Liver (tissue), 8 donors: ENCODE measurements at regions not wholly inside any gene's neighbourhood (a gene's known extent, or its start where the extent isn't known, plus 50 kb on each side); places are given as distances from the start of the nearest gene placed in this dataset.

ENCODE experiments used
- DNase-seq: peaks from one replicate; pipeline ENCODE4 v3.0.0-alpha.2; 2017; ENCODE audit warnings: low spot score
- H3K27ac ChIP-seq, 2 donors: one replicate each; pipeline ENCODE4 v1.7.0; 2013; ENCODE audit warnings: inconsistent platforms in 2 of 2, low read length in 2 of 2, control low read depth in 1 of 2, low read depth in 1 of 2, mild to moderate bottlenecking in 1 of 2
- H3K27me3 ChIP-seq, 4 donors: one replicate each; pipeline versions ENCODE4 v1.6.1 to v1.7.0; 2013; ENCODE audit warnings: low read length in 3 of 4, inconsistent platforms in 1 of 4, mild to moderate bottlenecking in 1 of 4, moderate library complexity in 1 of 4; ENCODE audit not compliant: control insufficient read depth in 4 of 4, insufficient read depth in 4 of 4
- H3K36me3 ChIP-seq, 4 donors: one replicate each; pipeline versions ENCODE4 v1.6.1 to v1.7.0; 2013; ENCODE audit warnings: low read length in 3 of 4, mild to moderate bottlenecking in 3 of 4, low read depth in 1 of 4, moderate library complexity in 1 of 4; ENCODE audit not compliant: control insufficient read depth in 4 of 4, insufficient read depth in 3 of 4
- H3K4me1 ChIP-seq, 4 donors: one replicate each; pipeline versions ENCODE4 v1.6.1 to v1.7.0; 2013; ENCODE audit warnings: low read length in 3 of 4, mild to moderate bottlenecking in 3 of 4, moderate library complexity in 1 of 4; ENCODE audit not compliant: control insufficient read depth in 4 of 4, insufficient read depth in 4 of 4
- H3K4me3 ChIP-seq, 3 donors: one replicate each; pipeline versions ENCODE4 v1.6.1 to v1.7.0; 2013; ENCODE audit warnings: low read length in 3 of 3, control low read depth in 1 of 3, low read depth in 1 of 3, mild to moderate bottlenecking in 1 of 3
- H3K9ac ChIP-seq, 2 donors: one replicate each; pipeline ENCODE4 v1.7.0; 2013; ENCODE audit warnings: low read length in 2 of 2, mild to moderate bottlenecking in 2 of 2, moderate library complexity in 2 of 2, control low read depth in 1 of 2, low read depth in 1 of 2
- H3K9me3 ChIP-seq, 4 donors: one replicate each; pipeline versions ENCODE4 v1.6.1 to v1.7.0; 2013; ENCODE audit warnings: low read length in 3 of 4; ENCODE audit not compliant: control insufficient read depth in 4 of 4
- ATF3 ChIP-seq: IDR thresholded peaks from 2 replicates; pipeline ENCODE4 v1.6.1; 2016; ENCODE audit warnings: antibody characterized with exemption
- CTCF ChIP-seq: fragments of 150-350 bp; IDR thresholded peaks from 2 replicates; pipeline ENCODE4 v1.5.1; 2017; ENCODE audit warnings: improper control_type of control experiment, low read depth, low read length; ENCODE audit not compliant: missing input control
- EGR1 ChIP-seq, 2 donors: IDR thresholded peaks; 2 replicates each; pipeline ENCODE4 v1.6.1; 2016 to 2018; ENCODE audit warnings: antibody characterized with exemption in 2 of 2, low read depth in 2 of 2
- FOXA1 ChIP-seq: IDR thresholded peaks from 2 replicates; pipeline ENCODE4 v1.6.1; 2016; ENCODE audit warnings: antibody characterized with exemption
- FOXA2 ChIP-seq: IDR thresholded peaks from 2 replicates; pipeline ENCODE4 v1.6.1; 2016; ENCODE audit warnings: antibody characterized with exemption
- GABPA ChIP-seq, 2 donors: IDR thresholded peaks in 1 of 2; conservative IDR thresholded peaks in 1 of 2; 2 replicates each; pipeline ENCODE4 v1.6.1; 2016; ENCODE audit warnings: antibody characterized with exemption in 2 of 2, mild to moderate bottlenecking in 1 of 2, moderate library complexity in 1 of 2
- HNF4A ChIP-seq, 2 donors: conservative IDR thresholded peaks; 2 replicates each; pipeline ENCODE4 v1.6.1; 2016; ENCODE audit warnings: antibody characterized with exemption in 2 of 2, mild to moderate bottlenecking in 2 of 2
- HNF4G ChIP-seq: IDR thresholded peaks from 2 replicates; pipeline ENCODE4 v1.6.1; 2016; ENCODE audit warnings: antibody characterized with exemption
- JUND ChIP-seq, 2 donors: IDR thresholded peaks; 2 replicates each; pipeline ENCODE4 v1.6.1; 2016; ENCODE audit warnings: antibody characterized with exemption in 2 of 2
- MAX ChIP-seq: IDR thresholded peaks from 2 replicates; pipeline ENCODE4 v1.6.1; 2016; ENCODE audit warnings: antibody characterized with exemption
- NR2F2 ChIP-seq: IDR thresholded peaks from 2 replicates; pipeline ENCODE4 v1.6.1; 2016; ENCODE audit warnings: antibody characterized with exemption
- RAD21 ChIP-seq, 2 donors: IDR thresholded peaks; 2 replicates each; pipeline ENCODE4 v1.6.1; 2016; ENCODE audit warnings: antibody characterized with exemption in 2 of 2, mild to moderate bottlenecking in 2 of 2
- REST ChIP-seq: IDR thresholded peaks from 2 replicates; pipeline ENCODE4 v1.6.1; 2016; ENCODE audit warnings: antibody characterized with exemption, mild to moderate bottlenecking
- RXRA ChIP-seq, 2 donors: IDR thresholded peaks; 2 replicates each; pipeline ENCODE4 v1.6.1; 2017 to 2018; ENCODE audit warnings: antibody characterized with exemption in 2 of 2, mild to moderate bottlenecking in 1 of 2
- SP1 ChIP-seq: IDR thresholded peaks from 2 replicates; pipeline ENCODE4 v1.6.1; 2018; ENCODE audit warnings: antibody characterized with exemption, mild to moderate bottlenecking
- TAF1 ChIP-seq: conservative IDR thresholded peaks from 2 replicates; pipeline ENCODE4 v1.6.1; 2016; ENCODE audit warnings: antibody characterized with exemption, mild to moderate bottlenecking
- YY1 ChIP-seq: IDR thresholded peaks from 2 replicates; pipeline ENCODE4 v1.6.1; 2016; ENCODE audit warnings: antibody characterized with exemption, mild to moderate bottlenecking
- ZBTB33 ChIP-seq: IDR thresholded peaks from 2 replicates; pipeline ENCODE4 v1.6.1; 2016; ENCODE audit warnings: antibody characterized with exemption
- WGBS: extraction: QIAGEN DNeasy Blood & Tissue Kit; methylation state at CpG from one replicate; pipeline ENCODE4 v1.1.7; 2013; 5-methylcytosine and 5-hydroxymethylcytosine counted together
- donor health status: healthy.
- donor health status: healthy.
- donor health status: healthy.
- donor health status: healthy.
- donor health status: healthy.

- no peak for TF ChIP-seq FOXA2
- TF ChIP-seq FOXA1 = no peak
- no peak for TF ChIP-seq ZBTB33
These were observed 353.4 kb downstream of the NPIPA8 start (continued) for GRCh38 chr16:17983114-17983513.

- no peaks in the 10 kb centered on the region for H3K36me3 ChIP-seq
- WGBS = 40% methylated on average over 6 of the region's 6 CpGs
- TF ChIP-seq JUND (IDR thresholded peaks at IDR 0.05) = no peak
- no peak for TF ChIP-seq SP1
- peak in 1 of 2 donors; percentile 20 for TF ChIP-seq HNF4A (conservative IDR thresholded peaks at IDR 0.05)
- TF ChIP-seq RAD21 (IDR thresholded peaks at IDR 0.05) = no peak
- no peaks in the 10 kb centered on the region for H3K9me3 ChIP-seq
- no peak for DNase-seq
- peaks cover 0 to 6% (median 3%) of the 10 kb centered on the region in 4 donors for H3K4me1 ChIP-seq
- H3K27ac ChIP-seq = no peak overlapping the region
- no peaks in the 10 kb centered on the region for H3K27me3 ChIP-seq
- H3K4me3 ChIP-seq = no peak overlapping the region
- H3K9ac ChIP-seq = no peak overlapping the region
These were observed 359.3 kb downstream of the NPIPA8 start for GRCh38 chr16:17977260-17977659.

GRCh38 chr16:17972460-17972943 lies 364.0 kb downstream of the NPIPA8 start:
- Histone ChIP-seq H3K9ac (no peak overlapping the region), H3K36me3 (no peaks in the 10 kb centered on the region), H3K4me3 (no peak overlapping the region), H3K27ac (no peak overlapping the region), H3K4me1 (peaks cover 0 to 6% (median 3%) of the 10 kb centered on the region in 4 donors), H3K9me3 (no peaks in the 10 kb centered on the region), H3K27me3 (no peaks in the 10 kb centered on the region)
- WGBS = 77% methylated on average over 15 of the region's 15 CpGs
- TF ChIP-seq JUND (IDR thresholded peaks at IDR 0.05) (no peak), EGR1 (IDR thresholded peaks at IDR 0.05; ENCODE audit: low read depth in 2 of 2) (no peak), SP1 (no peak), NR2F2 (no peak), RXRA (IDR thresholded peaks at IDR 0.05) (no peak), FOXA1 (no peak), MAX (no peak), TAF1 (no peak), CTCF (no peak), ZBTB33 (no peak), HNF4A (conservative IDR thresholded peaks at IDR 0.05) (no peak), FOXA2 (no peak), HNF4G (no peak), GABPA (IDR thresholded peaks at IDR 0.05 in 1 of 2, conservative IDR thresholded peaks at IDR 0.05 in 1 of 2) (no peak), ATF3 (no peak), YY1 (no peak), RAD21 (IDR thresholded peaks at IDR 0.05) (no peak), REST (no peak)
- DNase-seq = no peak
